WTC11 (cell line): ENCODE measurements at regions not wholly inside any gene's neighbourhood (a gene's known extent, or its start where the extent isn't known, plus 50 kb on each side); places are given as distances from the start of the nearest gene placed in this dataset.

Experiments used
- ATAC-seq: fragments of 200-7000 bp; cut with Tn5 transposase; 2 replicates; pipeline ENCODE4 v1.10.0; 2021; ENCODE audit warnings: mild to moderate bottlenecking, moderate library complexity
- CTCF ChIA-PET: fragments of 300-600 bp; sonication (Branson Sonifier 250); formaldehyde crosslinking; loops from one replicate; lab custom pipeline; 2021; ENCODE audit warnings: antibody characterized with exemption; lab: Charles Lee
- POLR2A ChIA-PET: fragments of 350-600 bp; sonication (Branson Sonifier 250); formaldehyde crosslinking; loops from one replicate; lab custom pipeline; 2021; ENCODE audit warnings: antibody characterized with exemption; lab: Charles Lee
- DNase-seq: peaks from one replicate; pipeline ENCODE4 v3.0.0; 2021; ENCODE audit warnings: low spot score
- H3K27ac Mint-ChIP-seq: 2 replicates; pipeline ENCODE4 v1.8.0; 2021; ENCODE audit warnings: mixed read lengths
- H3K27me3 Mint-ChIP-seq: 2 replicates; pipeline ENCODE4 v1.8.0; 2021; ENCODE audit warnings: low read depth, mild to moderate bottlenecking, moderate library complexity, mixed read lengths
- H3K36me3 Mint-ChIP-seq: 2 replicates; pipeline ENCODE4 v1.8.0; 2021; ENCODE audit warnings: mixed read lengths
- H3K4me1 Mint-ChIP-seq: 2 replicates; pipeline ENCODE4 v1.8.0; 2022; ENCODE audit warnings: mixed read lengths
- H3K4me3 Mint-ChIP-seq: 2 replicates; pipeline ENCODE4 v1.8.0; 2021; ENCODE audit warnings: mild to moderate bottlenecking, moderate library complexity, mixed read lengths
- H3K9me3 Mint-ChIP-seq: 2 replicates; pipeline ENCODE4 v1.8.0; 2021; ENCODE audit warnings: mixed read lengths
- CDX4 ChIP-seq: fragments of 250-450 bp; sonication (Bioruptor Pico); IDR thresholded peaks from 2 replicates; pipeline ENCODE4 v1.9.0; 2021; ENCODE audit warnings: moderate library complexity, mild to moderate bottlenecking, inconsistent platforms, borderline replicate concordance
- CREM ChIP-seq: sonication (generic); formaldehyde crosslinking; IDR thresholded peaks from 2 replicates; pipeline ENCODE4 v1.8.1; 2022; ENCODE audit warnings: mild to moderate bottlenecking, missing genetic modification reagents, moderate library complexity
- ELF4 ChIP-seq: sonication (generic); formaldehyde crosslinking; IDR thresholded peaks from 2 replicates; pipeline ENCODE4 v1.8.1; 2022; ENCODE audit warnings: low read depth, mild to moderate bottlenecking, moderate library complexity, missing genetic modification reagents
- ESRRA ChIP-seq: sonication (generic); formaldehyde crosslinking; IDR thresholded peaks from 2 replicates; pipeline ENCODE4 v1.8.1; 2022; ENCODE audit warnings: mild to moderate bottlenecking, missing genetic modification reagents, borderline replicate concordance
- FOXJ3 ChIP-seq: sonication (generic); formaldehyde crosslinking; IDR thresholded peaks from 2 replicates; pipeline ENCODE4 v1.9.0; 2021; ENCODE audit warnings: missing genetic modification reagents, mild to moderate bottlenecking, borderline replicate concordance
- GTF2I ChIP-seq: fragments of 250-450 bp; sonication (Bioruptor Pico); conservative IDR thresholded peaks from 2 replicates; pipeline ENCODE4 v1.4.0; 2021; ENCODE audit warnings: mild to moderate bottlenecking
- HMGA2 ChIP-seq: fragments of 250-450 bp; sonication (Bioruptor Pico); IDR thresholded peaks from 2 replicates; pipeline ENCODE4 v1.4.0; 2021; ENCODE audit warnings: mild to moderate bottlenecking, moderate library complexity
- IRF2 ChIP-seq: sonication (generic); formaldehyde crosslinking; IDR thresholded peaks from 2 replicates; pipeline ENCODE4 v1.8.0; 2022; ENCODE audit warnings: low read depth, missing genetic modification reagents, borderline replicate concordance
- MLX ChIP-seq: sonication (generic); formaldehyde crosslinking; IDR thresholded peaks from 2 replicates; pipeline ENCODE4 v1.8.1; 2023; ENCODE audit warnings: mild to moderate bottlenecking, missing genetic modification reagents, moderate library complexity
- NR1H2 ChIP-seq: sonication (generic); formaldehyde crosslinking; IDR thresholded peaks from 2 replicates; pipeline ENCODE4 v1.9.0; 2021; ENCODE audit warnings: mild to moderate bottlenecking, moderate library complexity, missing genetic modification reagents
- NR2C2 ChIP-seq: sonication (generic); formaldehyde crosslinking; IDR thresholded peaks from 2 replicates; pipeline ENCODE4 v1.8.0; 2022; ENCODE audit warnings: mild to moderate bottlenecking, missing genetic modification reagents
- NR3C1 ChIP-seq: sonication (generic); formaldehyde crosslinking; conservative IDR thresholded peaks from 2 replicates; pipeline ENCODE4 v1.8.1; 2023; ENCODE audit warnings: low read depth, mild to moderate bottlenecking, missing genetic modification reagents
- PREB ChIP-seq: sonication (generic); formaldehyde crosslinking; IDR thresholded peaks from 2 replicates; pipeline ENCODE4 v1.8.1; 2022; ENCODE audit warnings: mild to moderate bottlenecking, missing genetic modification reagents, moderate library complexity, borderline replicate concordance
- PRRX2 ChIP-seq: fragments of 250-450 bp; sonication (Bioruptor Pico); IDR thresholded peaks from 2 replicates; pipeline ENCODE4 v1.8.0; 2021; ENCODE audit warnings: mild to moderate bottlenecking
- RELA ChIP-seq: sonication (generic); formaldehyde crosslinking; IDR thresholded peaks from 2 replicates; pipeline ENCODE4 v1.8.1; 2022; ENCODE audit warnings: missing genetic modification reagents, mild to moderate bottlenecking, borderline replicate concordance
- SP1 ChIP-seq: sonication (generic); formaldehyde crosslinking; conservative IDR thresholded peaks from 2 replicates; pipeline ENCODE4 v1.8.1; 2022; ENCODE audit warnings: missing genetic modification reagents
- TEAD4 ChIP-seq: sonication (generic); formaldehyde crosslinking; IDR thresholded peaks from 2 replicates; pipeline ENCODE4 v1.8.0; 2022; ENCODE audit warnings: mild to moderate bottlenecking, missing genetic modification reagents
- ZNF121 ChIP-seq: sonication (generic); formaldehyde crosslinking; IDR thresholded peaks from 2 replicates; pipeline ENCODE4 v1.8.0; 2023; ENCODE audit warnings: missing genetic modification reagents
- ZNF219 ChIP-seq: sonication (generic); formaldehyde crosslinking; IDR thresholded peaks from 2 replicates; pipeline ENCODE4 v1.8.0; 2023; ENCODE audit warnings: missing genetic modification reagents, mild to moderate bottlenecking, borderline replicate concordance
- ZNF232 ChIP-seq: sonication (generic); formaldehyde crosslinking; IDR thresholded peaks from 2 replicates; pipeline ENCODE4 v1.8.0; 2022; ENCODE audit warnings: mild to moderate bottlenecking, missing genetic modification reagents
- ZNF281 ChIP-seq: sonication (generic); formaldehyde crosslinking; IDR thresholded peaks from 2 replicates; pipeline ENCODE4 v1.8.0; 2023; ENCODE audit warnings: mild to moderate bottlenecking, missing genetic modification reagents
- ZNF317 ChIP-seq: sonication (generic); formaldehyde crosslinking; IDR thresholded peaks from 2 replicates; pipeline ENCODE4 v1.8.1; 2023; ENCODE audit warnings: low read depth, mild to moderate bottlenecking, moderate library complexity, missing genetic modification reagents, borderline replicate concordance
- ZNF425 ChIP-seq: fragments of 250-450 bp; sonication (Bioruptor Pico); conservative IDR thresholded peaks from 2 replicates; pipeline ENCODE4 v1.9.0; 2021; ENCODE audit warnings: mild to moderate bottlenecking

- TF ChIP-seq NR3C1 (CRISPR knock-in tag) (no peak), ZNF121 (CRISPR knock-in tag) (no peak), IRF2 (CRISPR knock-in tag) (no peak), PREB (CRISPR knock-in tag) (no peak), ZNF425 (CRISPR knock-in tag) (no peak)
Observed at GRCh38 chr9:78640728-78641127, 343.8 kb downstream of the PSAT1 start (continued).

GRCh38 chr9:78644359-78644758, 347.4 kb downstream of the PSAT1 start:
- ChIA-PET POLR2A (no interaction called here), CTCF (no interaction called here)
- ATAC-seq, result no peak
- Mint-ChIP-seq H3K27me3 (no peaks in the 10 kb centered on the region), H3K36me3 (peaks cover 9% of the 10 kb centered on the region), H3K4me1 (peaks cover 18% of the 10 kb centered on the region), H3K27ac (no peak overlapping the region), H3K4me3 (no peak overlapping the region), H3K9me3 (peaks cover 34% of the 10 kb centered on the region)
- no peak for DNase-seq
- TF ChIP-seq ELF4 (CRISPR knock-in tag) (no peak), CREM (CRISPR knock-in tag) (no peak), GTF2I (CRISPR knock-in tag) (no peak), NR2C2 (no peak)

- H3K4me3 Mint-ChIP-seq, result no peak overlapping the region
- peaks cover 4% of the 10 kb centered on the region; the same call in 1 of the 2 replicates for H3K9me3 Mint-ChIP-seq
- DNase-seq (no peak), ATAC-seq (no peak)
- H3K36me3 Mint-ChIP-seq, result no peaks in the 10 kb centered on the region
- ChIA-PET POLR2A (no interaction called here), CTCF (no interaction called here)
- H3K27ac Mint-ChIP-seq, result no peak overlapping the region
- no peaks in the 10 kb centered on the region for H3K27me3 Mint-ChIP-seq
- no peak for TF ChIP-seq ESRRA (CRISPR knock-in tag)
- TF ChIP-seq TEAD4 (CRISPR knock-in tag), result no peak
- no peak for TF ChIP-seq HMGA2 (CRISPR knock-in tag)
- TF ChIP-seq RELA, result no peak
- no peak for TF ChIP-seq SP1 (CRISPR knock-in tag)
- no peak for TF ChIP-seq ZNF281 (CRISPR knock-in tag)
- no peak for TF ChIP-seq FOXJ3
- TF ChIP-seq ZNF219, result no peak
- no peak for TF ChIP-seq ZNF232
- TF ChIP-seq MLX, result no peak
- no peak for TF ChIP-seq ZNF317
- TF ChIP-seq NR1H2 (CRISPR knock-in tag), result no peak
- no peak for TF ChIP-seq PRRX2 (CRISPR knock-in tag)
- TF ChIP-seq CDX4 (CRISPR knock-in tag), result no peak
- H3K4me1 Mint-ChIP-seq, result 0 out of 2 replicates have a peak, but pooled peaks cover 4% of the 10 kb centered on the region
Observed at GRCh38 chr9:78654324-78654723, 357.4 kb downstream of the PSAT1 start.
